PC-3 (cell line): ENCODE measurements at regions not wholly inside any gene's neighbourhood (a gene's known extent, or its start where the extent isn't known, plus 50 kb on each side); places are given as distances from the start of the nearest gene placed in this dataset.
A peak's percentile ranks its signal among the peaks of the same experiment; 100 is the strongest.

Experiments
- ATAC-seq: fragments of 200-7000 bp; cut with Tn5 transposase; 2 replicates; pipeline ENCODE4 v1.9.1; 2020; ENCODE audit warnings: mild to moderate bottlenecking, moderate library complexity
- BruUV-seq: library from RNA; stranded (reverse); fragments of 400-500 nt; replicated peaks from 2 replicates; lab custom pipeline; 2021; lab: Mats Ljungman, UMichigan
- CTCF ChIA-PET: fragments of 300-600 bp; sonication (Branson Sonifier 250); formaldehyde crosslinking; loops from one replicate; lab custom pipeline; 2022; ENCODE audit warnings: antibody characterized with exemption; lab: Charles Lee
- POLR2A ChIA-PET: fragments of 300-600 bp; sonication (Branson Sonifier 250); formaldehyde crosslinking; loops from one replicate; lab custom pipeline; 2022; ENCODE audit warnings: antibody characterized with exemption; ENCODE audit not compliant: unreplicated experiment; lab: Charles Lee
- DNase-seq: peaks from one replicate; pipeline ENCODE4 v3.0.0-alpha.2; 2015
- H2AFZ ChIP-seq: fragments of 300-600 bp; sonication (generic); 2 replicates; pipeline ENCODE4 v1.6.0; 2016; ENCODE audit warnings: antibody characterized with exemption, low read length
- H3F3A ChIP-seq: fragments of 300-600 bp; sonication (generic); one replicate; pipeline ENCODE4 v1.6.0; 2017; ENCODE audit warnings: antibody characterized with exemption, low read length, control low read depth, mild to moderate bottlenecking; ENCODE audit not compliant: unreplicated experiment
- H3K27ac ChIP-seq: fragments of 300-600 bp; sonication (generic); 2 replicates; pipeline ENCODE4 v1.5.1; 2016; ENCODE audit warnings: mild to moderate bottlenecking, low read length
- H3K27me3 ChIP-seq: fragments of 300-600 bp; sonication (generic); 2 replicates; pipeline ENCODE4 v1.6.1; 2016; ENCODE audit warnings: low read length, mixed read lengths
- H3K36me3 ChIP-seq: fragments of 300-600 bp; sonication (generic); 2 replicates; pipeline ENCODE4 v1.6.1; 2016; ENCODE audit warnings: low read depth, mixed run types, low read length, mixed read lengths
- H3K4me1 ChIP-seq: fragments of 300-600 bp; sonication (generic); 2 replicates; pipeline ENCODE4 v1.5.1; 2016; ENCODE audit warnings: low read length; ENCODE audit not compliant: insufficient read depth
- H3K4me2 ChIP-seq: fragments of 300-600 bp; sonication (generic); 2 replicates; pipeline ENCODE4 v1.6.0; 2016; ENCODE audit warnings: low read length
- H3K4me3 ChIP-seq: fragments of 300-600 bp; sonication (generic); 2 replicates; pipeline ENCODE4 v1.5.1; 2016; ENCODE audit warnings: mild to moderate bottlenecking, low read length, mixed read lengths
- H3K79me2 ChIP-seq: fragments of 300-600 bp; sonication (generic); 2 replicates; pipeline ENCODE4 v1.6.1; 2017; ENCODE audit warnings: low read length, mixed read lengths
- H3K9ac ChIP-seq: fragments of 300-600 bp; sonication (generic); 2 replicates; pipeline ENCODE4 v1.6.0; 2016; ENCODE audit warnings: mild to moderate bottlenecking, low read length
- H3K9me2 ChIP-seq: fragments of 300-600 bp; sonication (generic); replicated peaks from 2 replicates; pipeline ENCODE4 v1.6.1; 2016; ENCODE audit warnings: mixed run types, low read length, mixed read lengths
- H3K9me3 ChIP-seq: fragments of 300-600 bp; sonication (generic); 2 replicates; pipeline ENCODE4 v1.6.1; 2016; ENCODE audit warnings: low read length, mixed read lengths
- H4K20me1 ChIP-seq: fragments of 300-600 bp; sonication (generic); 2 replicates; pipeline ENCODE4 v1.6.1; 2016; ENCODE audit warnings: low read length, mixed read lengths
- EZH2 ChIP-seq: fragments of 300-600 bp; sonication (generic); IDR thresholded peaks from one replicate; pipeline ENCODE4 v1.6.1; 2017; ENCODE audit warnings: antibody characterized with exemption, mild to moderate bottlenecking, low read length; ENCODE audit not compliant: unreplicated experiment
- EZH2phosphoT487 ChIP-seq: fragments of 300-600 bp; sonication (generic); IDR thresholded peaks from 2 replicates; pipeline ENCODE4 v1.6.1; 2018; ENCODE audit warnings: mild to moderate bottlenecking, antibody characterized with exemption, low read length, borderline replicate concordance
- intact Hi-C: fragments of 100-400 bp; cut with micrococcal nuclease; formaldehyde crosslinking; loops from 2 replicates; pipeline ENCODE4 v1.9.0; 2023
- TF ChIP-seq, protein P1 (sequence below): fragments of 300-600 bp; sonication (generic); conservative IDR thresholded peaks from 2 replicates; pipeline ENCODE4 v1.5.1; 2017; ENCODE audit warnings: antibody characterized with exemption, low read depth, mild to moderate bottlenecking, low read length

DNA sequence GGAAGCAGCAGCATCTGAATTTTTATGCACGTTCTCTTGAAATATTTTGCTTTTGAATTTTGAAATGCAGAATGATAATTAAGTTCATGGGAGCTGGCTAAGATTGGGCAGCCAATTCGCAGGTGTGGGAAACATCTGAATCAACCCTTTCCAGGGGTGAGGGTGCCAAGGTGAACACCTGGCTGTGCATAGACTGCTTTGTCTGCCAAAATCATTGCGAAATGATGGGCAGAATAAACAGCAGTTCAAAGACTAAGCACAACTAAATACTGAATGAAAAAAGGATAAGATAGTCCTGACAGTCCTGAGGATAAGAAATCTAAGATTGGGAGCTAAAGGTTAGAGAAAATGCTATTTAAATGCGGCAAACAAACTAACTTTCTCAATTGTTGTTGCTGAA is 813.3 kb upstream of the RAG2 start:
- H3K36me3 ChIP-seq: no peaks in the 10 kb centered on the region
- ChIA-PET CTCF (no interaction called here), POLR2A (no interaction called here)
- no peaks in the 10 kb centered on the region for H3K9me3 ChIP-seq
- H4K20me1 ChIP-seq: no peaks in the 10 kb centered on the region
- H3K27ac ChIP-seq: no peak overlapping the region
- H3K9ac ChIP-seq: no peak overlapping the region
- no peaks in the 10 kb centered on the region for H3F3A ChIP-seq
- H3K4me1 ChIP-seq: peaks cover 15% of the 10 kb centered on the region
- no peak overlapping the region for H3K4me2 ChIP-seq
- no peaks in the 10 kb centered on the region for H3K9me2 ChIP-seq
- no peak for TF ChIP-seq EZH2
- TF ChIP-seq, protein P1, sequence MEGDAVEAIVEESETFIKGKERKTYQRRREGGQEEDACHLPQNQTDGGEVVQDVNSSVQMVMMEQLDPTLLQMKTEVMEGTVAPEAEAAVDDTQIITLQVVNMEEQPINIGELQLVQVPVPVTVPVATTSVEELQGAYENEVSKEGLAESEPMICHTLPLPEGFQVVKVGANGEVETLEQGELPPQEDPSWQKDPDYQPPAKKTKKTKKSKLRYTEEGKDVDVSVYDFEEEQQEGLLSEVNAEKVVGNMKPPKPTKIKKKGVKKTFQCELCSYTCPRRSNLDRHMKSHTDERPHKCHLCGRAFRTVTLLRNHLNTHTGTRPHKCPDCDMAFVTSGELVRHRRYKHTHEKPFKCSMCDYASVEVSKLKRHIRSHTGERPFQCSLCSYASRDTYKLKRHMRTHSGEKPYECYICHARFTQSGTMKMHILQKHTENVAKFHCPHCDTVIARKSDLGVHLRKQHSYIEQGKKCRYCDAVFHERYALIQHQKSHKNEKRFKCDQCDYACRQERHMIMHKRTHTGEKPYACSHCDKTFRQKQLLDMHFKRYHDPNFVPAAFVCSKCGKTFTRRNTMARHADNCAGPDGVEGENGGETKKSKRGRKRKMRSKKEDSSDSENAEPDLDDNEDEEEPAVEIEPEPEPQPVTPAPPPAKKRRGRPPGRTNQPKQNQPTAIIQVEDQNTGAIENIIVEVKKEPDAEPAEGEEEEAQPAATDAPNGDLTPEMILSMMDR: no peak
- DNase-seq (no peak), ATAC-seq (no peak)
- no TSS peak for BruUV-seq
- H2AFZ ChIP-seq: no peak overlapping the region
- intact Hi-C loops: no loop called here
- no peak overlapping the region for H3K4me3 ChIP-seq
- no peaks in the 10 kb centered on the region for H3K79me2 ChIP-seq
- H3K27me3 ChIP-seq: no peaks in the 10 kb centered on the region

DNA sequence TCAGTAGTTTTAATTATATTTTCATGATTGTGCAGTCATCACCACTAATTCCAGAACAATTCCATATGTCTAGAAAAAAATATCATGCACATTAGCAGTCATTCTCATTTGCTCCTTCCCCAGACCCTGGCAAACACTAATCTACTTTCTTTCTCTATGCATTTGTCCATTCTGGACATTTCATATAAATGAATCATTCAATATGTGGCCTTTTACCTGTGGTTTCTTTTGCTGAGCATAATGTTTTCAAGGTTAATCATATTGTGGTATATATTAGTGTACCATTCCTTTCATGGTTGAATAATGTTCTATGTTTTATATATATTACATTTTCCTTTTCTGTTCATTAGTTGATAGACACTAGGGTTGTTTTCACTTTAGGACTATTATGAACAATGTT is 811.1 kb upstream of the RAG2 start:
- no peak overlapping the region for H3K9ac ChIP-seq
- H4K20me1 ChIP-seq: no peaks in the 10 kb centered on the region
- H3K9me3 ChIP-seq: no peaks in the 10 kb centered on the region
- H3K27ac ChIP-seq: peak overlapping the region; percentile 24; the same call in 1 of the 2 replicates
- TF ChIP-seq EZH2: no peak
- TF ChIP-seq, protein P1: no peak
- no peak for TF ChIP-seq EZH2phosphoT487
- intact Hi-C loops: no loop called here
- H3K4me2 ChIP-seq: 0 out of 2 replicates have a peak overlapping the region, but pooled peaks have one; percentile 32
- no peaks in the 10 kb centered on the region for H3K9me2 ChIP-seq
- CTCF ChIA-PET: no interaction called here
- no peak overlapping the region for H2AFZ ChIP-seq
- no peaks in the 10 kb centered on the region for H3F3A ChIP-seq
- H3K36me3 ChIP-seq: no peaks in the 10 kb centered on the region
- ATAC-seq (peak; percentile 89), DNase-seq (peak; percentile 73)
- H3K4me1 ChIP-seq: peaks cover 15% of the 10 kb centered on the region
- no peaks in the 10 kb centered on the region for H3K27me3 ChIP-seq
- H3K4me3 ChIP-seq: no peak overlapping the region
- POLR2A ChIA-PET: no interaction called here
- no peaks in the 10 kb centered on the region for H3K79me2 ChIP-seq
- BruUV-seq: no TSS peak

DNA sequence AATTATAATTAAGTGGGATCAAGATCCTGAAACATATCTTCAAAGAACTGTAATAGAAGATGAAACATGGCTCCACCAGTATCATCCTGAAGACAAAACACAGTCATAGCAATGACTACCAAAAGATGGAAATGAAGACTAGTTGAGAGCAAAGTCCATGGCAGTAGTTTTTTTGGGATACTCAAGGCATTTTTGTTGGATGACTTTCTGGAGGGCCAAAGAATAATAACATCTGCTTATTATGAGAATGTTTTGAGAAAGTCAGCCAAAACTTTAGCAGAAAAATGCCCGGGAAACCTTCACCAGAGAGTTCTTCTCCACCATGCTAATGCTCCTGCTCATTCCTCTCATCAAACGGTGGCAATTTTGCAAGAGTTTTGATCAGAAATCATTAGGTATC is 809.4 kb upstream of the RAG2 start:
- Histone ChIP-seq H3K9ac (no peak overlapping the region), H3K4me2 (no peak overlapping the region), H3F3A (no peaks in the 10 kb centered on the region), H3K36me3 (no peaks in the 10 kb centered on the region), H3K9me2 (no peaks in the 10 kb centered on the region), H4K20me1 (no peaks in the 10 kb centered on the region), H3K79me2 (no peaks in the 10 kb centered on the region), H3K9me3 (no peaks in the 10 kb centered on the region), H2AFZ (no peak overlapping the region), H3K27ac (no peak overlapping the region), H3K27me3 (no peaks in the 10 kb centered on the region), H3K4me1 (peaks cover 23% of the 10 kb centered on the region), H3K4me3 (no peak overlapping the region)
- POLR2A ChIA-PET: no interaction called here
- no peak for DNase-seq
- CTCF ChIA-PET: no interaction called here
- TF ChIP-seq EZH2: no peak
- TF ChIP-seq, protein P1: no peak
- no peak for TF ChIP-seq EZH2phosphoT487
- no TSS peak for BruUV-seq
- intact Hi-C loops: no loop called here
- ATAC-seq: no peak
